K562 (cell line): ENCODE measurements at regions not wholly inside any gene's neighbourhood (a gene's known extent, or its start where the extent isn't known, plus 50 kb on each side); places are given as distances from the start of the nearest gene placed in this dataset.

Source experiments
- CREB3 ChIP-seq: fragments of 450-650 bp; conservative IDR thresholded peaks from 2 replicates; pipeline ENCODE4 v1.6.1; 2016; ENCODE audit warnings: missing genetic modification characterization, low read depth, mild to moderate bottlenecking, missing compliant biosample characterization, moderate library complexity
- E2F6 ChIP-seq, 2 experiments: IDR thresholded peaks; 2 replicates each; pipeline ENCODE4 v1.6.1; 2011; ENCODE audit warnings: borderline replicate concordance in 1 of 2, control low read depth in 1 of 2, low read depth in 1 of 2, low read length in 1 of 2, mild to moderate bottlenecking in 1 of 2, mixed read lengths in 1 of 2, moderate library complexity in 1 of 2; ENCODE audit not compliant: insufficient read depth in 1 of 2, insufficient read length in 1 of 2, poor library complexity in 1 of 2, severe bottlenecking in 1 of 2; ENCODE audit errors: extremely low read depth in 1 of 2
- ESRRB ChIP-seq: fragments of 250-450 bp; sonication (Bioruptor Pico); IDR thresholded peaks from 2 replicates; pipeline ENCODE4 v1.5.0; 2020; ENCODE audit warnings: mild to moderate bottlenecking, moderate library complexity, borderline replicate concordance
- FOXJ2 ChIP-seq: fragments of 200-800 bp; sonication (Bioruptor generic); IDR thresholded peaks from 2 replicates; pipeline ENCODE4 v1.6.1; 2016; ENCODE audit warnings: missing genetic modification characterization, missing compliant biosample characterization
- FOXK1 ChIP-seq: sonication (generic); formaldehyde crosslinking; IDR thresholded peaks from 2 replicates; pipeline ENCODE4 v1.8.0; 2022; ENCODE audit warnings: missing genetic modification reagents, mild to moderate bottlenecking, borderline replicate concordance
- LARP7 ChIP-seq: fragments of 450-650 bp; IDR thresholded peaks from 2 replicates; pipeline ENCODE4 v1.6.1; 2016
- NCOA1 ChIP-seq: fragments of 450-650 bp; IDR thresholded peaks from 2 replicates; pipeline ENCODE4 v1.6.1; 2016; ENCODE audit warnings: low read depth
- NFIC ChIP-seq: fragments of 450-650 bp; IDR thresholded peaks from 2 replicates; pipeline ENCODE4 v1.6.1; 2017; ENCODE audit warnings: mild to moderate bottlenecking, inconsistent platforms
- PBX2 ChIP-seq, 2 experiments: IDR thresholded peaks in 1 of 2; conservative IDR thresholded peaks in 1 of 2; 2 replicates each; pipeline ENCODE4 v1.6.1; 2016; ENCODE audit warnings: low read depth in 2 of 2, mild to moderate bottlenecking in 1 of 2, missing compliant biosample characterization in 1 of 2, missing genetic modification characterization in 1 of 2, moderate library complexity in 1 of 2
- PTTG1 ChIP-seq: fragments of 450-650 bp; IDR thresholded peaks from 2 replicates; pipeline ENCODE4 v1.6.1; 2016; ENCODE audit warnings: low read depth, mild to moderate bottlenecking, missing genetic modification characterization, missing compliant biosample characterization
- RFX1 ChIP-seq: fragments of 450-650 bp; IDR thresholded peaks from 2 replicates; pipeline ENCODE4 v1.6.1; 2016; ENCODE audit warnings: mild to moderate bottlenecking, moderate library complexity
- TSHZ1 ChIP-seq: fragments of 250-450 bp; sonication (Bioruptor Pico); IDR thresholded peaks from 2 replicates; pipeline ENCODE4 v1.4.0; 2020; ENCODE audit warnings: mild to moderate bottlenecking, moderate library complexity
- ZBTB5 ChIP-seq: fragments of 450-650 bp; IDR thresholded peaks from 2 replicates; pipeline ENCODE4 v1.6.1; 2017; ENCODE audit warnings: antibody characterized with exemption
- ZC3H8 ChIP-seq: fragments of 450-650 bp; IDR thresholded peaks from 2 replicates; pipeline ENCODE4 v1.6.1; 2017
- ZFP1 ChIP-seq: fragments of 450-650 bp; formaldehyde crosslinking; IDR thresholded peaks from 2 replicates; pipeline ENCODE4 v1.4.0; 2020; ENCODE audit warnings: mild to moderate bottlenecking, mixed read lengths
- ZNF274 ChIP-seq: IDR thresholded peaks from 2 replicates; pipeline ENCODE4 v1.6.1; 2011; ENCODE audit warnings: low read depth, mild to moderate bottlenecking, low read length, moderate library complexity, borderline replicate concordance

GRCh38 chr20:47950124-47950912, 165.0 kb upstream of the SULF2 start (continued):
- peak; percentile 55; the same call in 1 of the 2 replicates for TF ChIP-seq NFIC
- no peak for TF ChIP-seq E2F6 (IDR thresholded peaks at IDR 0.05; ENCODE audit: borderline replicate concordance in 1 of 2, extremely low read depth in 1 of 2, insufficient read depth in 1 of 2, insufficient read length in 1 of 2, low read depth in 1 of 2, low read length in 1 of 2, poor library complexity in 1 of 2, severe bottlenecking in 1 of 2)
- no peak for TF ChIP-seq ZBTB5
- TF ChIP-seq ZC3H8: no peak
- peak; percentile 13; the same call in 1 of the 2 replicates for TF ChIP-seq RFX1
- TF ChIP-seq FOXJ2: no peak
- no peak for TF ChIP-seq ESRRB
- TF ChIP-seq LARP7: no peak
- no peak for TF ChIP-seq TSHZ1 (CRISPR knock-in tag)
- TF ChIP-seq ZNF274: no peak
- no peak for TF ChIP-seq PBX2 (CRISPR knock-in tag; IDR thresholded peaks at IDR 0.05; ENCODE audit: low read depth)
- peak; percentile 58 for TF ChIP-seq PBX2 (tag; conservative IDR thresholded peaks at IDR 0.05; ENCODE audit: low read depth)
- TF ChIP-seq PTTG1 (tag): no peak
- TF ChIP-seq NCOA1: no peak
- TF ChIP-seq ZFP1 (CRISPR knock-in tag): no peak
- TF ChIP-seq CREB3 (tag): no peak
- no peak for TF ChIP-seq FOXK1
